Parathyroid adenoma (tissue), 2 donors: ENCODE measurements at regions not wholly inside any gene's neighbourhood (a gene's known extent, or its start where the extent isn't known, plus 50 kb on each side); places are given as distances from the start of the nearest gene placed in this dataset.

Experiments
- H2AFZ ChIP-seq: fragments of 300-600 bp; sonication (generic); one replicate; pipeline ENCODE4 v1.7.0; 2017; ENCODE audit warnings: antibody characterized with exemption, mild to moderate bottlenecking
- H3K27ac ChIP-seq: fragments of 300-600 bp; sonication (generic); one replicate; pipeline ENCODE4 v1.7.0; 2017
- H3K27me3 ChIP-seq: fragments of 300-600 bp; sonication (generic); one replicate; pipeline ENCODE4 v1.7.0; 2017; ENCODE audit warnings: low read length; ENCODE audit not compliant: control insufficient read depth, insufficient read depth
- H3K36me3 ChIP-seq: fragments of 300-600 bp; sonication (generic); one replicate; pipeline ENCODE4 v1.7.0; 2017; ENCODE audit warnings: low read length; ENCODE audit not compliant: control insufficient read depth, insufficient read depth
- H3K4me1 ChIP-seq: fragments of 300-600 bp; sonication (generic); one replicate; pipeline ENCODE4 v1.7.0; 2017; ENCODE audit warnings: control low read depth
- H3K4me2 ChIP-seq: fragments of 300-600 bp; sonication (generic); one replicate; pipeline ENCODE4 v1.7.0; 2017; ENCODE audit warnings: low read length
- H3K4me3 ChIP-seq: fragments of 300-600 bp; sonication (generic); one replicate; pipeline ENCODE4 v1.7.0; 2017; ENCODE audit warnings: low read depth, low read length
- H3K79me2 ChIP-seq: fragments of 300-600 bp; sonication (generic); one replicate; pipeline ENCODE4 v1.7.0; 2017; ENCODE audit warnings: control low read depth
- H3K9ac ChIP-seq: fragments of 300-600 bp; sonication (generic); one replicate; pipeline ENCODE4 v1.7.0; 2017; ENCODE audit warnings: mild to moderate bottlenecking
- H3K9me3 ChIP-seq: fragments of 300-600 bp; sonication (generic); one replicate; pipeline ENCODE4 v1.7.0; 2017; ENCODE audit warnings: low read length; ENCODE audit not compliant: control insufficient read depth
- TF ChIP-seq, protein P1 (sequence below): fragments of 300-600 bp; sonication (generic); IDR thresholded peaks from one replicate; pipeline ENCODE4 v1.7.0; 2017; ENCODE audit warnings: antibody characterized with exemption, mild to moderate bottlenecking
- donor health status: primary hyperparathyroidism.

GRCh38 chr6:53446151-53446550 is 97.4 kb upstream of the ELOVL5 start:
- Histone ChIP-seq H3K4me2 (no peak overlapping the region), H3K36me3 (no peaks in the 10 kb centered on the region), H3K4me1 (no peaks in the 10 kb centered on the region), H3K9me3 (no peaks in the 10 kb centered on the region), H3K79me2 (no peaks in the 10 kb centered on the region), H3K27me3 (no peaks in the 10 kb centered on the region), H3K4me3 (no peak overlapping the region), H3K9ac (no peak overlapping the region), H2AFZ (no peak overlapping the region), H3K27ac (no peak overlapping the region)
- TF ChIP-seq, protein P1, sequence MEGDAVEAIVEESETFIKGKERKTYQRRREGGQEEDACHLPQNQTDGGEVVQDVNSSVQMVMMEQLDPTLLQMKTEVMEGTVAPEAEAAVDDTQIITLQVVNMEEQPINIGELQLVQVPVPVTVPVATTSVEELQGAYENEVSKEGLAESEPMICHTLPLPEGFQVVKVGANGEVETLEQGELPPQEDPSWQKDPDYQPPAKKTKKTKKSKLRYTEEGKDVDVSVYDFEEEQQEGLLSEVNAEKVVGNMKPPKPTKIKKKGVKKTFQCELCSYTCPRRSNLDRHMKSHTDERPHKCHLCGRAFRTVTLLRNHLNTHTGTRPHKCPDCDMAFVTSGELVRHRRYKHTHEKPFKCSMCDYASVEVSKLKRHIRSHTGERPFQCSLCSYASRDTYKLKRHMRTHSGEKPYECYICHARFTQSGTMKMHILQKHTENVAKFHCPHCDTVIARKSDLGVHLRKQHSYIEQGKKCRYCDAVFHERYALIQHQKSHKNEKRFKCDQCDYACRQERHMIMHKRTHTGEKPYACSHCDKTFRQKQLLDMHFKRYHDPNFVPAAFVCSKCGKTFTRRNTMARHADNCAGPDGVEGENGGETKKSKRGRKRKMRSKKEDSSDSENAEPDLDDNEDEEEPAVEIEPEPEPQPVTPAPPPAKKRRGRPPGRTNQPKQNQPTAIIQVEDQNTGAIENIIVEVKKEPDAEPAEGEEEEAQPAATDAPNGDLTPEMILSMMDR, result no peak

GRCh38 chr6:53441761-53442160 is 93.0 kb upstream of the ELOVL5 start:
- Histone ChIP-seq H3K4me2 (no peak overlapping the region), H3K27ac (no peak overlapping the region), H3K9ac (no peak overlapping the region), H3K9me3 (no peaks in the 10 kb centered on the region), H3K4me1 (no peaks in the 10 kb centered on the region), H2AFZ (no peak overlapping the region), H3K4me3 (no peak overlapping the region), H3K36me3 (no peaks in the 10 kb centered on the region), H3K27me3 (no peaks in the 10 kb centered on the region), H3K79me2 (no peaks in the 10 kb centered on the region)
- TF ChIP-seq, protein P1, result no peak

GRCh38 chr6:53441035-53441493 is 92.3 kb upstream of the ELOVL5 start:
- Histone ChIP-seq H3K9ac (no peak overlapping the region), H3K36me3 (no peaks in the 10 kb centered on the region), H3K27ac (no peak overlapping the region), H3K79me2 (no peaks in the 10 kb centered on the region), H3K4me2 (no peak overlapping the region), H3K4me3 (no peak overlapping the region), H3K27me3 (no peaks in the 10 kb centered on the region), H3K4me1 (no peaks in the 10 kb centered on the region), H3K9me3 (no peaks in the 10 kb centered on the region), H2AFZ (no peak overlapping the region)
- TF ChIP-seq, protein P1, result no peak

- H3K9me3 ChIP-seq, result no peaks in the 10 kb centered on the region
- TF ChIP-seq, protein P1, result no peak
- no peaks in the 10 kb centered on the region for H3K79me2 ChIP-seq
- H3K4me3 ChIP-seq, result no peak overlapping the region
- H3K4me2 ChIP-seq, result no peak overlapping the region
- H2AFZ ChIP-seq, result no peak overlapping the region
- H3K4me1 ChIP-seq, result no peaks in the 10 kb centered on the region
- H3K27me3 ChIP-seq, result no peaks in the 10 kb centered on the region
- H3K9ac ChIP-seq, result no peak overlapping the region
- H3K27ac ChIP-seq, result no peak overlapping the region
- H3K36me3 ChIP-seq, result no peaks in the 10 kb centered on the region
Measured at GRCh38 chr6:53440336-53440945, 91.7 kb upstream of the ELOVL5 start.

DNA sequence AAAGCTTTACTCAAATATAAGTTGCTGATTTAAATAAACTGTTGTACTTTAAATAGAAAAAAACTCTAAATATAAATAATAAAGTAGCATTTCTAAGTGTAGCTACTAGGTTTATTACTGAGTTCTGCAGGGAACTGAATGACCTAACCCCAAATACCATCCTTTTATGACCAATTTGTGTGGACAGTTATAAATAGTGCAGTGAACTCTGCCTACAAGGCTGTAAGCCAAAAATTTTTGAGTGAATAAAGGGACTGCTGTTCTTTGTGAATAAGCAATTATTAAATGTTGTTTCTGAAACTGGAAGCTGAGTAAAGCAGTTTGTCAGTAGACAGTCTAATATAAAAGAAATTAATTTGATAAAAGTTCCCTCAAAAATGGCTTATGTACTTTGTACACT is 90.8 kb upstream of the ELOVL5 start:
- Histone ChIP-seq H3K27ac (no peak overlapping the region), H3K9ac (no peak overlapping the region)

More for the DNA sequence above, 90.8 kb upstream of the ELOVL5 start:
- H3K4me2 ChIP-seq, result no peak overlapping the region
- H3K4me1 ChIP-seq, result no peaks in the 10 kb centered on the region
- no peak overlapping the region for H3K4me3 ChIP-seq
- H2AFZ ChIP-seq, result no peak overlapping the region
- H3K9me3 ChIP-seq, result no peaks in the 10 kb centered on the region
- TF ChIP-seq, protein P1, result no peak
- no peaks in the 10 kb centered on the region for H3K27me3 ChIP-seq
- no peaks in the 10 kb centered on the region for H3K36me3 ChIP-seq
- H3K79me2 ChIP-seq, result no peaks in the 10 kb centered on the region
